Thymus (tissue), 11 donors: ENCODE measurements at regions not wholly inside any gene's neighbourhood (a gene's known extent, or its start where the extent isn't known, plus 50 kb on each side); places are given as distances from the start of the nearest gene placed in this dataset.

Source experiments
- DNase-seq, 9 donors: peaks; one replicate each; pipeline ENCODE4 v3.0.0-alpha.2; 2013; ENCODE audit warnings: low spot score in 9 of 9, low read depth in 6 of 9, missing footprints in 1 of 9
- H3K27ac ChIP-seq, 2 donors: one replicate each; pipeline ENCODE4 v1.5.1; 2013; ENCODE audit warnings: control low read depth in 1 of 2, low read depth in 1 of 2, low read length in 1 of 2, mild to moderate bottlenecking in 1 of 2, moderate library complexity in 1 of 2
- H3K27me3 ChIP-seq, 2 donors: one replicate each; pipeline ENCODE4 v1.5.1; 2013; ENCODE audit warnings: low read length in 1 of 2; ENCODE audit not compliant: control insufficient read depth in 2 of 2, insufficient read depth in 1 of 2
- H3K36me3 ChIP-seq, 2 donors: one replicate each; pipeline ENCODE4 v1.5.1; 2013; ENCODE audit warnings: low read length in 1 of 2, mild to moderate bottlenecking in 1 of 2, moderate library complexity in 1 of 2; ENCODE audit not compliant: control insufficient read depth in 2 of 2, insufficient read depth in 2 of 2
- H3K4me1 ChIP-seq, 2 donors: one replicate each; pipeline ENCODE4 v1.5.1; 2013; ENCODE audit warnings: low read length in 2 of 2; ENCODE audit not compliant: control insufficient read depth in 2 of 2, insufficient read depth in 2 of 2
- H3K4me3 ChIP-seq, 2 donors: one replicate each; pipeline ENCODE4 v1.5.1; 2013; ENCODE audit warnings: low read length in 2 of 2, control low read depth in 1 of 2, mild to moderate bottlenecking in 1 of 2
- H3K9me3 ChIP-seq, 2 donors: one replicate each; pipeline ENCODE4 v1.5.1; 2013; ENCODE audit warnings: low read length in 1 of 2, mild to moderate bottlenecking in 1 of 2; ENCODE audit not compliant: control insufficient read depth in 2 of 2, insufficient read depth in 1 of 2
- WGBS: extraction: QIAGEN DNeasy Blood & Tissue Kit; methylation state at CpG from one replicate; pipeline ENCODE4 v1.1.7; 2013; 5-methylcytosine and 5-hydroxymethylcytosine counted together
- donor health status: healthy.

- no peaks in the 10 kb centered on the region for H3K27me3 ChIP-seq
- H3K9me3 ChIP-seq, result no peaks in the 10 kb centered on the region
- no peak for DNase-seq
- H3K4me3 ChIP-seq, result no peak overlapping the region
- 80% methylated on average over 2 of the region's 2 CpGs for WGBS
- no peak overlapping the region for H3K27ac ChIP-seq
- no peaks in the 10 kb centered on the region for H3K36me3 ChIP-seq
- H3K4me1 ChIP-seq, result no peaks in the 10 kb centered on the region
Observed at GRCh38 chr12:83659321-83659720, 972.6 kb downstream of the TMTC2 start.

GRCh38 chr12:83656004-83656403, 969.3 kb downstream of the TMTC2 start:
- H3K4me3 ChIP-seq, result no peak overlapping the region
- no peak overlapping the region for H3K27ac ChIP-seq
- H3K4me1 ChIP-seq, result no peaks in the 10 kb centered on the region
- no peak for DNase-seq
- H3K27me3 ChIP-seq, result no peaks in the 10 kb centered on the region
- WGBS, result 82% methylated on average over 2 of the region's 2 CpGs
- no peaks in the 10 kb centered on the region for H3K9me3 ChIP-seq
- no peaks in the 10 kb centered on the region for H3K36me3 ChIP-seq

- Histone ChIP-seq H3K27ac (no peak overlapping the region), H3K9me3 (peaks cover 0 to 10% of the 10 kb centered on the region in 2 donors), H3K27me3 (no peaks in the 10 kb centered on the region), H3K36me3 (no peaks in the 10 kb centered on the region), H3K4me3 (no peak overlapping the region), H3K4me1 (no peaks in the 10 kb centered on the region)
- no peak for DNase-seq
- 78% methylated on average over 3 of the region's 3 CpGs for WGBS
Observed at GRCh38 chr12:83642205-83642604, 955.5 kb downstream of the TMTC2 start.

- Histone ChIP-seq H3K36me3 (no peaks in the 10 kb centered on the region), H3K27me3 (no peaks in the 10 kb centered on the region), H3K27ac (no peak overlapping the region), H3K9me3 (peaks cover 0 to 10% of the 10 kb centered on the region in 2 donors), H3K4me1 (no peaks in the 10 kb centered on the region), H3K4me3 (no peak overlapping the region)
- 97% methylated on average over 3 of the region's 3 CpGs for WGBS
- DNase-seq, result no peak
Observed at GRCh38 chr12:83641789-83642188, 955.1 kb downstream of the TMTC2 start.

GRCh38 chr12:83634726-83635267, 948.1 kb downstream of the TMTC2 start:
- no peak for DNase-seq
- H3K36me3 ChIP-seq, result no peaks in the 10 kb centered on the region
- no peaks in the 10 kb centered on the region for H3K4me1 ChIP-seq
- H3K27ac ChIP-seq, result no peak overlapping the region
- no peaks in the 10 kb centered on the region for H3K9me3 ChIP-seq
- H3K4me3 ChIP-seq, result no peak overlapping the region
- 73% methylated on average over 4 of the region's 4 CpGs for WGBS
- no peaks in the 10 kb centered on the region for H3K27me3 ChIP-seq

- Histone ChIP-seq H3K27ac (no peak overlapping the region), H3K9me3 (no peaks in the 10 kb centered on the region), H3K36me3 (no peaks in the 10 kb centered on the region), H3K4me1 (no peaks in the 10 kb centered on the region), H3K4me3 (no peak overlapping the region), H3K27me3 (no peaks in the 10 kb centered on the region)
- 94% methylated on average over 1 of the region's 1 CpG for WGBS
- no peak for DNase-seq
Observed at GRCh38 chr12:83630526-83630925, 943.8 kb downstream of the TMTC2 start.

GRCh38 chr12:83629931-83630330, 943.2 kb downstream of the TMTC2 start:
- Histone ChIP-seq H3K27me3 (no peaks in the 10 kb centered on the region), H3K4me1 (no peaks in the 10 kb centered on the region), H3K4me3 (no peak overlapping the region), H3K36me3 (no peaks in the 10 kb centered on the region), H3K9me3 (no peaks in the 10 kb centered on the region), H3K27ac (no peak overlapping the region)
- no peak for DNase-seq
- WGBS, result 85% methylated on average over 3 of the region's 3 CpGs

GRCh38 chr12:83622205-83622604, 935.5 kb downstream of the TMTC2 start:
- WGBS, result 76% methylated on average over 1 of the region's 1 CpG

GRCh38 chr12:83619973-83620372, 933.3 kb downstream of the TMTC2 start:
- Histone ChIP-seq H3K4me3 (no peak overlapping the region), H3K36me3 (no peaks in the 10 kb centered on the region), H3K9me3 (no peaks in the 10 kb centered on the region), H3K27ac (no peak overlapping the region), H3K4me1 (no peaks in the 10 kb centered on the region), H3K27me3 (no peaks in the 10 kb centered on the region)
- no peak for DNase-seq

More at GRCh38 chr12:83622205-83622604, 935.5 kb downstream of the TMTC2 start:
- H3K4me1 ChIP-seq, result no peaks in the 10 kb centered on the region
- no peaks in the 10 kb centered on the region for H3K27me3 ChIP-seq
- no peak overlapping the region for H3K4me3 ChIP-seq
- no peaks in the 10 kb centered on the region for H3K9me3 ChIP-seq
- no peak for DNase-seq
- H3K36me3 ChIP-seq, result no peaks in the 10 kb centered on the region
- H3K27ac ChIP-seq, result no peak overlapping the region

- no peaks in the 10 kb centered on the region for H3K9me3 ChIP-seq
- no peaks in the 10 kb centered on the region for H3K4me1 ChIP-seq
- no peaks in the 10 kb centered on the region for H3K27me3 ChIP-seq
- DNase-seq, result no peak
- no peak overlapping the region for H3K27ac ChIP-seq
- H3K4me3 ChIP-seq, result no peak overlapping the region
- H3K36me3 ChIP-seq, result no peaks in the 10 kb centered on the region
- WGBS, result 91% methylated on average over 1 of the region's 1 CpG
Observed at GRCh38 chr12:83615152-83615551, 928.4 kb downstream of the TMTC2 start.
